ENCODE measurements at regions not wholly inside any gene's neighbourhood (a gene's known extent, or its start where the extent isn't known, plus 50 kb on each side); places are given as distances from the start of the nearest gene placed in this dataset.

GRCh38 chr5:10009802-10010201 lies 239.9 kb downstream of the ATPSCKMT start:
- CTCF ChIA-PET = no interaction called here
- WGBS (ENCODE audit: missing lambda C conversion rate) = 0% methylated on average over 1 of the region's 1 CpG
- TF ChIP-seq HEYL (CRISPR knock-in tag; IDR thresholded peaks at IDR 0.05) = no peak
- no peak for TF ChIP-seq ZNF302 (CRISPR knock-in tag; IDR thresholded peaks at IDR 0.05)
- TF ChIP-seq HES2 (IDR thresholded peaks at IDR 0.05) = no peak
- TF ChIP-seq EHF (CRISPR knock-in tag; IDR thresholded peaks at IDR 0.05) = no peak
- no peak for TF ChIP-seq FOSL2 (IDR thresholded peaks at IDR 0.05)
- no peak for TF ChIP-seq FOSL2 (CRISPR knock-in tag; IDR thresholded peaks at IDR 0.05)
- TF ChIP-seq CBX8 (IDR thresholded peaks at IDR 0.05) = no peak
- TF ChIP-seq ZC3H11A (IDR thresholded peaks at IDR 0.05) = no peak
- TF ChIP-seq TFCP2L1 (CRISPR knock-in tag; IDR thresholded peaks at IDR 0.05) = no peak
- TF ChIP-seq HMGXB4 (CRISPR knock-in tag; IDR thresholded peaks at IDR 0.05; ENCODE audit: borderline replicate concordance) = no peak
- no peak for TF ChIP-seq HOXB5 (CRISPR knock-in tag; IDR thresholded peaks at IDR 0.05)
- TF ChIP-seq HOXA7 (CRISPR knock-in tag; IDR thresholded peaks at IDR 0.05) = no peak
- no peak for TF ChIP-seq TP53 (CRISPR knock-in tag; IDR thresholded peaks at IDR 0.05)
- TF ChIP-seq E2F6 (IDR thresholded peaks at IDR 0.05; ENCODE audit: borderline replicate concordance, low read depth) = no peak
- TF ChIP-seq ESRRA (IDR thresholded peaks at IDR 0.05; ENCODE audit: borderline replicate concordance, low read length) = no peak
- no peak for TF ChIP-seq NFE2L2 (conservative IDR thresholded peaks at IDR 0.05; ENCODE audit: low read length)
- no peak for TF ChIP-seq HDAC2 (IDR thresholded peaks at IDR 0.05)
- TF ChIP-seq POLR2A (IDR thresholded peaks at IDR 0.05; ENCODE audit: low read length) = no peak
- TF ChIP-seq GATA3 (IDR thresholded peaks at IDR 0.05; ENCODE audit: borderline replicate concordance) = no peak

GRCh38 chr5:9987101-9987500 lies 262.6 kb downstream of the ATPSCKMT start:
- CTCF ChIA-PET = no interaction called here
- DNase-seq (ENCODE audit: low read depth in 1 of 2, low spot score in 1 of 2) (no peak), FAIRE-seq (no peak), ATAC-seq (no peak)
- 4% methylated on average over 4 of the region's 4 CpGs for WGBS (ENCODE audit: missing lambda C conversion rate)
- H3K4me2 ChIP-seq = no peak overlapping the region
- H3K4me3 ChIP-seq = no peak overlapping the region
- no peaks in the 10 kb centered on the region for H3K4me1 ChIP-seq
- H3K27ac ChIP-seq = no peak overlapping the region
- H3K9me3 ChIP-seq = no peaks in the 10 kb centered on the region; the same call in 2 of the 3 replicates
- POLR2A ChIA-PET = no interaction called here
- TF ChIP-seq EHF (CRISPR knock-in tag; IDR thresholded peaks at IDR 0.05) (no peak), CTCF (IDR thresholded peaks at IDR 0.05) (no peak)

More at GRCh38 chr5:10009802-10010201, 239.9 kb downstream of the ATPSCKMT start:
- H3K4me3 ChIP-seq = no peak overlapping the region
- H3K27ac ChIP-seq = no peak overlapping the region
- POLR2A ChIA-PET = no interaction called here
- DNase-seq (ENCODE audit: low read depth in 1 of 2, low spot score in 1 of 2) = no peak
- no peak overlapping the region for H3K4me2 ChIP-seq
- no peaks in the 10 kb centered on the region for H3K9me3 ChIP-seq
- no peak for FAIRE-seq
- ATAC-seq = no peak
- no peaks in the 10 kb centered on the region for H3K4me1 ChIP-seq

GRCh38 chr5:9977070-9977469 lies 272.6 kb downstream of the ATPSCKMT start:
- DNase-seq (ENCODE audit: low read depth in 1 of 2, low spot score in 1 of 2) (no peak), ATAC-seq (no peak), FAIRE-seq (no peak)
- POLR2A ChIA-PET = no interaction called here
- CTCF ChIA-PET = no interaction called here
- Histone ChIP-seq H3K4me3 (no peak overlapping the region), H3K4me2 (no peak overlapping the region), H3K4me1 (no peaks in the 10 kb centered on the region), H3K9me3 (no peaks in the 10 kb centered on the region), H3K27ac (no peak overlapping the region)
- no peak for TF ChIP-seq TFCP2L1 (CRISPR knock-in tag; IDR thresholded peaks at IDR 0.05)
- no peak for TF ChIP-seq SMC3 (IDR thresholded peaks at IDR 0.05)
- no peak for TF ChIP-seq CEBPB (IDR thresholded peaks at IDR 0.05)
- TF ChIP-seq HMGXB4 (CRISPR knock-in tag; IDR thresholded peaks at IDR 0.05; ENCODE audit: borderline replicate concordance) = no peak
- no peak for TF ChIP-seq ZSCAN20 (CRISPR knock-in tag; IDR thresholded peaks at IDR 0.05)
- 2% methylated on average over 2 of the region's 2 CpGs for WGBS (ENCODE audit: missing lambda C conversion rate)
